ENCODE measurements at regions not wholly inside any gene's neighbourhood (a gene's known extent, or its start where the extent isn't known, plus 50 kb on each side); places are given as distances from the start of the nearest gene placed in this dataset.

- DNase-seq (ENCODE audit: low spot score), result peak; percentile 40
Measured at GRCh38 chrX:134173541-134174272, 63.3 kb upstream of the CCDC160 start.

GRCh38 chrX:134174273-134174660 is 62.7 kb upstream of the CCDC160 start:
- peak; percentile 66 for DNase-seq (ENCODE audit: low spot score)

GRCh38 chrX:134174859-134175258 is 62.1 kb upstream of the CCDC160 start:
- peak; percentile 75 for DNase-seq (ENCODE audit: low spot score)

- DNase-seq (ENCODE audit: low spot score), result no peak
Measured at GRCh38 chrX:134177527-134177926, 59.5 kb upstream of the CCDC160 start.

GRCh38 chrX:134180601-134181274 is 56.2 kb upstream of the CCDC160 start:
- no peak for DNase-seq (ENCODE audit: low spot score)

- no peak for DNase-seq (ENCODE audit: low spot score)
Measured at GRCh38 chrX:134181275-134181660, 55.7 kb upstream of the CCDC160 start.

GRCh38 chrX:134183665-134184064 is 53.3 kb upstream of the CCDC160 start:
- DNase-seq (ENCODE audit: low spot score), result no peak

GRCh38 chrX:134184936-134185335 is 52.0 kb upstream of the CCDC160 start:
- no peak for DNase-seq (ENCODE audit: low spot score)

- peak; percentile 51 for DNase-seq (ENCODE audit: low spot score)
Measured at GRCh38 chrX:134186362-134187121, 50.4 kb upstream of the CCDC160 start.

Data from cerebellar cortex (tissue), 1 donor.